Aorta (tissue), 5 donors: ENCODE measurements at regions not wholly inside any gene's neighbourhood (a gene's known extent, or its start where the extent isn't known, plus 50 kb on each side); places are given as distances from the start of the nearest gene placed in this dataset.
"Not testable (repeated sequence)": the region's sequence is repeated elsewhere in the genome, so short reads cannot be mapped to it uniquely, and the experiment has no call there.

Source experiments
- ATAC-seq: fragments of 200-7000 bp; cut with Tn5 transposase; one replicate; pipeline ENCODE4 v1.9.1; 2022; ENCODE audit warnings: moderate library complexity; ENCODE audit not compliant: low FRiP score
- DNase-seq, 2 donors: peaks; one replicate each; pipeline ENCODE4 v3.0.0-alpha.2; 2020
- H3K27ac ChIP-seq, 2 donors: one replicate each; pipeline ENCODE4 v1.5.1; 2013; ENCODE audit warnings: low read length in 2 of 2, mild to moderate bottlenecking in 2 of 2, moderate library complexity in 2 of 2, control low read depth in 1 of 2, inconsistent platforms in 1 of 2, low read depth in 1 of 2
- H3K27me3 ChIP-seq, 2 donors: one replicate each; pipeline ENCODE4 v1.6.1; 2013; ENCODE audit warnings: control low read depth in 1 of 2, low read length in 1 of 2, mild to moderate bottlenecking in 1 of 2, moderate library complexity in 1 of 2; ENCODE audit not compliant: insufficient read depth in 2 of 2, control insufficient read depth in 1 of 2
- H3K36me3 ChIP-seq, 2 donors: one replicate each; pipeline ENCODE4 v1.6.1; 2013; ENCODE audit warnings: control low read depth in 1 of 2, low read length in 1 of 2, mild to moderate bottlenecking in 1 of 2; ENCODE audit not compliant: insufficient read depth in 2 of 2, control insufficient read depth in 1 of 2
- H3K4me1 ChIP-seq, 2 donors: one replicate each; pipeline ENCODE4 v1.6.1; 2013; ENCODE audit warnings: low read length in 2 of 2, control low read depth in 1 of 2, mild to moderate bottlenecking in 1 of 2, moderate library complexity in 1 of 2; ENCODE audit not compliant: insufficient read depth in 2 of 2, control insufficient read depth in 1 of 2
- H3K4me3 ChIP-seq, 2 donors: one replicate each; pipeline ENCODE4 v1.5.1; 2013; ENCODE audit warnings: low read length in 2 of 2, control low read depth in 1 of 2, mild to moderate bottlenecking in 1 of 2
- H3K9me3 ChIP-seq: one replicate; pipeline ENCODE4 v1.6.1; 2013; ENCODE audit warnings: mild to moderate bottlenecking, low read length; ENCODE audit not compliant: control insufficient read depth
- WGBS, 2 donors: extraction: QIAGEN DNeasy Blood & Tissue Kit; methylation state at CpG; one replicate each; pipeline ENCODE4 v1.1.7; 2013; 5-methylcytosine and 5-hydroxymethylcytosine counted together
- intact Hi-C, 2 donors: fragments of 100-400 bp; cut with DNase I; formaldehyde crosslinking; loops; one replicate each; pipeline versions ENCODE4 v1.14.2 to v1.15.0; 2022
- donor health status: healthy with polysubstance abuse.
- donor health status: Bipolar disorder and iron deficiency.
- donor health status: DM: no; HTN: no; CAD: no.
- donor health status: DM: no; HTN: no; CAD: no.
- donor health status: DM: yes; HTN: yes; CAD: no.

DNA sequence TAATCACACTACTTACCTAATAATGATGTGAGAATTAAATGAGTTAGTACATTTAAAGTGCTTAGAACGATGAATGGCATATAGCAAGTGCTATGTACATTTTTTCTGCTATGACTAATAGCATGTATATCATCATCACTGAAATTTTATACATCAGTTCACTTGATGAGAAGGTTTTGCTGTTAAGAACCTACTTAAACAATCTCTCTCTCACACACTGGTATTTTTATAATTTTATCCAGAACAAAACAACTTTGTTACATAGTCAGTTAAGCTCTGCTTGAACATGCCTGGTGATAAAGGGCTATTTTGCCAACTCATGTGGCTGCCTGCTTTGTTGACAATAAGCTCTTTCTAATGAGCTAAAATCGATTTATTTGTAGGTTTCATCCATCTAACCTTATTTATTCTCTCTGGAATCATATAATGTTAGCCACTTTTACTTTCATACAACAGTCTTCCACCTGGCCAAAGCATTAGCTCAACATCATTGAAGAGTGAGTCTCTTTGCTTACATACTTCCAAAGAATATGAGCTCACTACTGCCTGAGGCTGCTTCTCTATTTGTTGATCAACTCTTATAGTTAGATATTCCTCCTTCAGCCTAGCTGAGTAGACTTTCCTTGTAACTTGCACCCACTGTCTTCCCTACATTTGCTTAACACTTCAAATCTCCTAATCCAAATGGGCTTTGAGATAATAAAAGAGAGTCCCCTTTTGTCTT lies 372.7 kb upstream of the BOD1L1 start:
- 53 to 54% methylated on average over 2 of the region's 2 CpGs for WGBS, 2 donors

GRCh38 chr4:14002331-14002730 lies 374.8 kb upstream of the BOD1L1 start:
- H3K4me3 ChIP-seq, H3K9me3 ChIP-seq, H3K27ac ChIP-seq, intact Hi-C loops, H3K4me1 ChIP-seq, ATAC-seq, H3K27me3 ChIP-seq, DNase-seq, H3K36me3 ChIP-seq: not testable (repeated sequence)
- WGBS, 2 donors = 76 to 80% methylated on average over 3 of the region's 3 CpGs

More for the DNA sequence above, 372.7 kb upstream of the BOD1L1 start:
- ATAC-seq (no peak), DNase-seq (no peak)
- no peaks in the 10 kb centered on the region for H3K36me3 ChIP-seq
- H3K27ac ChIP-seq = no peak overlapping the region
- H3K4me1 ChIP-seq = no peaks in the 10 kb centered on the region
- intact Hi-C loops = no loop called here
- H3K27me3 ChIP-seq = no peaks in the 10 kb centered on the region
- no peak overlapping the region for H3K4me3 ChIP-seq
- no peaks in the 10 kb centered on the region for H3K9me3 ChIP-seq

DNA sequence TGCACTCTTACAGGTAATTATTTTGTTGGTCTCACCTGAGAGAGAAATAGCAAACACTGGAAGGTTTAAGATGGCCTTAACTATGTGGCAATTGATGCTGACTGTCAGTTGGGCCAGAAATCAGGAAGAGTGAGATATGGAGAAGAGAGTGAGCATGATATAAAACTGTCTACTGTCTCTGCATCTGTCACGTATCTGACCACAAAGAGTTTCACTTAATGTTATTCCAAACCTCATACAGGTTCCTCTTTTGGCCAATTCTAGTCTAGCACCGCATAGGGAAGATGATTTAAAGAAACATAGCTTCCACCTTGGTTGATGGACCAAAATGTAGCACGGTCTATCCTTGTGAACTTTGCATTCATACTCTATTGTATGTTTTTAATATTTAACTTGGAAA lies 381.0 kb upstream of the BOD1L1 start:
- H3K4me3 ChIP-seq = no peak overlapping the region
- ATAC-seq (no peak), DNase-seq (no peak)

GRCh38 chr4:14018191-14018853 lies 390.8 kb upstream of the BOD1L1 start:
- Histone ChIP-seq H3K4me3 (no peak overlapping the region), H3K4me1 (no peaks in the 10 kb centered on the region), H3K27me3 (no peaks in the 10 kb centered on the region), H3K9me3 (no peaks in the 10 kb centered on the region), H3K27ac (no peak overlapping the region), H3K36me3 (no peaks in the 10 kb centered on the region)
- WGBS, 2 donors = 75 to 78% methylated on average over 5 of the region's 5 CpGs
- intact Hi-C loops = no loop called here
- no peak for DNase-seq
- no peak for ATAC-seq

More for the DNA sequence above, 381.0 kb upstream of the BOD1L1 start:
- intact Hi-C loops = no loop called here
- no peaks in the 10 kb centered on the region for H3K36me3 ChIP-seq
- no peaks in the 10 kb centered on the region for H3K27me3 ChIP-seq
- H3K4me1 ChIP-seq = no peaks in the 10 kb centered on the region
- 73 to 79% methylated on average over 3 of the region's 3 CpGs for WGBS, 2 donors
- no peaks in the 10 kb centered on the region for H3K9me3 ChIP-seq
- no peak overlapping the region for H3K27ac ChIP-seq

DNA sequence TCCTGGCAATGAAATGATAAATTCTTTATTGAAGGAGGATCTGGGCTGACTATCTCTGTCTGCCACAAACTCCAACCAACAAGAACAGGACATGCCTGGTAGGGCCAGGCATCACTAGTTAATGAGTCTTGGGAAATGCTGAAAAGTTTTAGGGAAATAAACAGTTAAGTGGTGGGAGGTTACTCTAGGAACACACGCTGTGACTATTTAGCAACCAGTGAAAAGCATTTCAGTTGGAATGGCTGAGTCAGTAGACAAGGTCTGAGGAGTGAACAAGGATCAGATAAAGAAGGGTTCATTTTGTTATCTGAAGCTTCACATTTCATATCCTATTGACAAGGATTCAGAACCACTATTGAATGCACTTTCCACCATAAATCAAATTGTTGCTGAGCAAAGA lies 394.9 kb upstream of the BOD1L1 start:
- 28 to 50% methylated on average over 1 of the region's 1 CpG for WGBS, 2 donors
- H3K36me3 ChIP-seq = no peaks in the 10 kb centered on the region
- no peak overlapping the region for H3K27ac ChIP-seq
- no peaks in the 10 kb centered on the region for H3K9me3 ChIP-seq
- no peaks in the 10 kb centered on the region for H3K27me3 ChIP-seq
- intact Hi-C loops = no loop called here
- no peak overlapping the region for H3K4me3 ChIP-seq
- ATAC-seq (no peak), DNase-seq (no peak)
- no peaks in the 10 kb centered on the region for H3K4me1 ChIP-seq

GRCh38 chr4:14023036-14023435 lies 395.5 kb upstream of the BOD1L1 start:
- H3K36me3 ChIP-seq = no peaks in the 10 kb centered on the region
- no peaks in the 10 kb centered on the region for H3K9me3 ChIP-seq
- WGBS, 2 donors = 84 to 88% methylated on average over 3 of the region's 3 CpGs
- H3K4me1 ChIP-seq = no peaks in the 10 kb centered on the region
- DNase-seq (no peak), ATAC-seq (no peak)
- H3K27ac ChIP-seq = no peak overlapping the region
- intact Hi-C loops = no loop called here
- no peak overlapping the region for H3K4me3 ChIP-seq
- no peaks in the 10 kb centered on the region for H3K27me3 ChIP-seq

GRCh38 chr4:14023896-14024295 lies 396.4 kb upstream of the BOD1L1 start:
- Histone ChIP-seq H3K27ac (no peak overlapping the region), H3K36me3 (no peaks in the 10 kb centered on the region), H3K27me3 (no peaks in the 10 kb centered on the region), H3K9me3 (no peaks in the 10 kb centered on the region), H3K4me3 (no peak overlapping the region), H3K4me1 (no peaks in the 10 kb centered on the region)
- DNase-seq = no peak
- ATAC-seq = no peak
- intact Hi-C loops = no loop called here
- WGBS, 2 donors = 87 to 93% methylated on average over 1 of the region's 1 CpG

GRCh38 chr4:14025111-14025510 lies 397.6 kb upstream of the BOD1L1 start:
- 67 to 74% methylated on average over 5 of the region's 5 CpGs for WGBS, 2 donors
- Histone ChIP-seq H3K27ac (no peak overlapping the region), H3K9me3 (no peaks in the 10 kb centered on the region), H3K27me3 (no peaks in the 10 kb centered on the region), H3K36me3 (no peaks in the 10 kb centered on the region), H3K4me1 (no peaks in the 10 kb centered on the region), H3K4me3 (no peak overlapping the region)
- ATAC-seq (no peak), DNase-seq (no peak)
- intact Hi-C loops = no loop called here

GRCh38 chr4:14025891-14026290 lies 398.4 kb upstream of the BOD1L1 start:
- Histone ChIP-seq H3K9me3 (no peaks in the 10 kb centered on the region), H3K36me3 (no peaks in the 10 kb centered on the region), H3K27me3 (no peaks in the 10 kb centered on the region), H3K4me1 (no peaks in the 10 kb centered on the region), H3K4me3 (no peak overlapping the region), H3K27ac (no peak overlapping the region)
- DNase-seq (no peak), ATAC-seq (no peak)
- 90 to 92% methylated on average over 5 of the region's 5 CpGs for WGBS, 2 donors
- intact Hi-C loops = no loop called here
